Fibroblast of upper back skin (primary cell): ENCODE measurements at regions not wholly inside any gene's neighbourhood (a gene's known extent, or its start where the extent isn't known, plus 50 kb on each side); places are given as distances from the start of the nearest gene placed in this dataset.

ENCODE experiments used
- DNase-seq: peaks from one replicate; pipeline ENCODE4 v3.0.0-alpha.2; 2013

- DNase-seq, result peak; percentile 88
Observed at GRCh38 chr9:95822583-95823431, 52.7 kb upstream of the ERCC6L2 start.

DNA sequence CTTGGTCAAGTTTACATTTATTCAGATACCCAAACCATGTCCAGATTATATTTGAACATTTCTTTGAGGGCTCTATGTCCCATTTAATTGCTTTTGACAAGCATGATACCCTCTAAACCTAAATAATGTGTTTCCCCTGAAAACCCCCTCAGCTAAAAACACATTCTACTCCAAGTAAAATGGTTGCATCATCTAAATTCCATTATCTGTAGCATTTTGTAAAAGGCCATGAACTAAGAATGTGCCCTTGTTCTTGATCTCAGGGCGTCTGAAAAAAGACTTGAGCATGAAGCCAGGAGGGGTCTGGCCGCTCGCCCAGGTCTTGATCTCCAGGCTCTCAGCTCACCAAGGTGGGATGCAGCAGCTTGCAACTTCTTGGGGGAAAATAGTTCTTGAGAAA is 53.5 kb upstream of the ERCC6L2 start:
- DNase-seq, result no peak

- peak; percentile 83 for DNase-seq
Observed at GRCh38 chr9:95820074-95820473, 55.4 kb upstream of the ERCC6L2 start.

- peak; percentile 29 for DNase-seq
Observed at GRCh38 chr9:95819636-95820035, 55.9 kb upstream of the ERCC6L2 start.

- DNase-seq, result no peak
Observed at GRCh38 chr9:95817205-95817604, 58.3 kb upstream of the ERCC6L2 start.

GRCh38 chr9:95816716-95817115 is 58.8 kb upstream of the ERCC6L2 start:
- DNase-seq, result no peak

- DNase-seq, result no peak
Observed at GRCh38 chr9:95815961-95816360, 59.5 kb upstream of the ERCC6L2 start.

- DNase-seq, result peak; percentile 56
Observed at GRCh38 chr9:95815133-95815532, 60.4 kb upstream of the ERCC6L2 start.

GRCh38 chr9:95813923-95814322 is 61.6 kb upstream of the ERCC6L2 start:
- peak; percentile 55 for DNase-seq

DNA sequence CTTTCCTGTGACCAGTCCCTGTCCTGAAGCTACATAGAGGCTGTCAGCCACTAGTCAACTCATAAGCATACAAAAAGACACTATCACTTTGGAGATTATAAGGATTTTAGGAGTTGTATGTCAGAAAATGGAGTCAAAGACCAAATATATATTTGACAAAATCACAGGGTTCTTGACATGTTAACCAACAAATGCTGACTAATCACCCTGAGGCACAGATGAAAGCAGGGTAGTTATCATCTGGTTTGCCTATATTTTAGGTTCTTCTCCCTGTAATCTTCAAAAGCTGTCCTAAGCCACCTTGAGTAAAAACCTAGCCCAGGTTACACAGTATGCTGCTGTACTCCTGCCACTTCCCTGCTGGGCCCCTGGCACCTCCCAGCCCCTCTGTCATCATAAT is 64.7 kb upstream of the ERCC6L2 start:
- DNase-seq, result no peak

DNA sequence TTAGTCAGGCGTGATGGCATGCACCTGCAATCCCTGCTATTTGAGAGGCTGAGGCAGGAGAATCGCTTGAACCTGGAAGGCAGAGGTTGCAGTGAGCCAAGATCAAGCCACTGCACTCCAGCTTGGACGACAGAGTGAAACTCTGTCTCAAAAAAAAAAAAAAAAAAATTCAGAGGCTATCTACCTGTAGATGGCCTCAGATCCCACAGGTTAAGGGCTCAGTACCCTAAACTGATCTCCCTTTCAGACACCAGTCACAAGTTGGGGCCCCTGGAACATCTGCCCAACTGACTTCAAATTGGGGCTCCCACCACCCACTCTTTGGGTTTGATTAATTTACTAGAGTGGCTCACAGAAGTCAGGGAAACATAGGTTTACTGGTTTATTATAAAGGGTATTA is 65.4 kb upstream of the ERCC6L2 start:
- DNase-seq, result no peak

DNA sequence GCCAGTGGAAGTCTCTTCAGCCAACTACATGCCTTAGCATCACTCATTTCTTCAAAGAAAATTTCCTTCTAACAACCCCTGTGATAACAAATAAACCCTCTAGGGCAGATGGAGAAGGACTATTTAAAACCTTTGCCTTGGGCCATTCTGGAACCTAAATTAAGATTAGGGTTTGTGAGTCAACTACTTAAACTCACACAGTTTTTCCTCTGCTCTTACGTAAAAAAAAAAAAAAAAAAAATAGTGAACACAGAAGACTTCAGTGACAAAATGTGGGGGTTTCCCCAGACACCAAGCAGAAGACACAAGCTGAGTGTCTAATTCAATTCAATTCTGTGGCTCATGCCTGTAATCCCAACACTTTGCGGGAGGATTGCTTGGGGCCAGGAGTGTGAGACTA is 65.8 kb upstream of the ERCC6L2 start:
- DNase-seq, result no peak

DNA sequence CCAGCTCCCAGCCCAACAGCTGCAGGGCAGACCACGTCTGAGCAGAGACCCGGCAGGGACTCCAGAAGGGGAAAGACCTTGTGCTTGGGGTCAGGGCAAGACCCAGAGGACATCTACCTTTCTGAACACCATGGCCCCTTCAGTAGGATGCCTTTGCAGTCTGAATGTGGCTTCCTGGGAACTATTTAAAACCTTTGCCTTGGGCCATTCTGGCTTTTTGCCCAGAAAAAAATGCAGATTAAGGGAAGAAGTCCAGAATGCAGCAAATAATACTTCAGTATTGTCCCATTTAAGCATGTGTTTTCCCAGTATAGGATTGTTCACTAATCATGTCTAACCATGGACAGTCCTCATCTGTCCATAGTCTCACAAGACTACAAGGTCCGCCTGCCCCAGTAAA is 67.5 kb upstream of the ERCC6L2 start:
- DNase-seq, result peak; percentile 59

DNA sequence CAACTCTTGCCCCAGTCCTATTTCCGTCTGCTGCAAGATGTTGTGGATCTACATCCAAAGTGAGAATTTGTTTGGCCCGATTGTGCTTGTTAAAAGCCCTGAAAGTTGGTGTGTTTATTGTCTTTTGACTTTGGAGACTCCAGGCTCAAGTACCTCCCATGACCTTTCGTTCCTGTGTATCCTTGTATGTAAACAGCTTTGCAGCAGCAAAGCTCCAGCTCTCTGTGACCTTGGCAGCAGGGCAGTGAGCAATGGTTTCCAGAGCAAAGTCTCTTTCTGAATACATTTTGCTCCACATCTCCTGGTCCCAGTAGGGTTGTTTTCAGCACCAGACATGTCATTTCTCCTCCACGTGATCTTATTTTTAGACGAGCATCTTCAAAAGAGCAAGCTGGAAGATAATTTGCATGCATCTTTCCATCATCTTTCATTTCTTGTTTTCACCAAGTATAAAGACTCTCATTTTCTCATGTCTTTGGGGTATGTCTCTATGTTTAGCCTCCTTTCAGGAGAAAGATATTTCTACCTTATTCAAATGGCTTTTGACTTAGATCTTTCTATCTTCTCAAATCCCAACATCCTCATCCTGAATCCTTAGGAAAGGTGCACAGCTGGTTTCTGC is 68.1 kb upstream of the ERCC6L2 start:
- no peak for DNase-seq

- DNase-seq, result no peak
Observed at GRCh38 chr9:95803197-95803596, 72.3 kb upstream of the ERCC6L2 start.

GRCh38 chr9:95801797-95802196 is 73.7 kb upstream of the ERCC6L2 start:
- DNase-seq, result no peak

GRCh38 chr9:95796029-95796428 is 79.5 kb upstream of the ERCC6L2 start:
- no peak for DNase-seq

- peak; percentile 97 for DNase-seq
Observed at GRCh38 chr9:95793924-95794828, 81.3 kb upstream of the ERCC6L2 start.

- DNase-seq, result no peak
Observed at GRCh38 chr9:95791695-95792094, 83.8 kb upstream of the ERCC6L2 start.

DNA sequence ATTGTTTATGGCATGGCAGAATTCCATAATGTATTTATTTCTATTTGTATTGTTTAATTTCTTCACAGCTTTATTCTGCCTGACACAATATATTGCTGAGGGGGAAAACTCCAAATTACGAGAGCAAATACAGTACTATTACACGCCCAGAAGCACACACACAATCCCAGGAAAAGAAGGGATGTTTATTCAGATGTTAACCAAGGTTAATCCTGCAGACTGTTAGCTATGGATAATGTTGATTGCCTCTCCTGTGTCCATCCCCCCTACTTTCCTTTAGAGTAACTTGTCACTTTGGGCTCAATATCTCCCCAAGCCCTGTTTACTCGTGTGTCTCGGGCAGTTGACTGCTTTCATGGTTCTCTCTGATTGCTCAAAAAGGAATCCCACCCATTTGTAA is 84.2 kb upstream of the ERCC6L2 start:
- no peak for DNase-seq

GRCh38 chr9:95788521-95788991 is 86.9 kb upstream of the ERCC6L2 start:
- no peak for DNase-seq

- DNase-seq, result peak; percentile 56
Observed at GRCh38 chr9:95788021-95788420, 87.5 kb upstream of the ERCC6L2 start.

DNA sequence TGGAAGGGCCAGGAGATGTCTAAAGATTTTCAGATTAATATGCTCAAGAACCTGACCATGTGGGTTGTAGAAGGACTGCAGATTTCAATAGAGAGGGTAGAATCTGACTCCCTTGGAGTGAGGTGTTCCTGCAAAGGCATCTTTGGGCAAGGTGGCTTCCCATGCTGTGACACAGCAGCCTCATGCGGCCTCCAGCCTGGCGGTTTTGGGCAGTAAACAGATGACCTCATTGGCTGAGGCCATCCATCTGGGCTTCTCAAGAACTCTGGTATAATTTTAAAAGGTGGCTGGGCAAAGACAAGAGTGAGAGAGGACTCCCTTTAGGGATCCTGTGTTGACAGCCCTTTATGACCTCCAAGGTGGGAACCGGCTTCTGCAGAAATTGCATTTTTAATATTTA is 90.3 kb upstream of the ERCC6L2 start:
- DNase-seq, result no peak
